IMR-90 (cell line): ENCODE measurements at regions not wholly inside any gene's neighbourhood (a gene's known extent, or its start where the extent isn't known, plus 50 kb on each side); places are given as distances from the start of the nearest gene placed in this dataset.

Experiments
- ATAC-seq: fragments of 200-7000 bp; cut with Tn5 transposase; 2 replicates; pipeline ENCODE4 v1.9.1; 2020; ENCODE audit warnings: low read depth, mild to moderate bottlenecking, moderate library complexity
- BruUV-seq: library from RNA; stranded (reverse); fragments of 400-500 nt; replicated peaks from 2 replicates; lab custom pipeline; 2021; lab: Mats Ljungman, UMichigan
- CTCF ChIA-PET: fragments of 300-600 bp; formaldehyde crosslinking; extraction: SDS; loops from one replicate; lab custom pipeline; 2021; ENCODE audit warnings: antibody characterized with exemption; lab: Yijun Ruan, JAX
- POLR2A ChIA-PET: fragments of 300-600 bp; sonication (Branson Sonifier 250); formaldehyde crosslinking; loops from one replicate; lab custom pipeline; 2022; ENCODE audit warnings: antibody characterized with exemption; ENCODE audit not compliant: unreplicated experiment; lab: Charles Lee
- DNase-seq: peaks from one replicate; pipeline ENCODE4 v3.0.0; 2013
- H2AFZ ChIP-seq: replicated peaks from 2 replicates; pipeline ENCODE3; 2013; ENCODE audit warnings: low read length, mild to moderate bottlenecking; ENCODE audit not compliant: poor library complexity
- H2AK5ac ChIP-seq: 2 replicates; pipeline ENCODE4 v1.6.1; 2013; ENCODE audit warnings: low read depth, low read length, inconsistent platforms
- H2AK9ac ChIP-seq: replicated peaks from 2 replicates; pipeline ENCODE3; 2013; ENCODE audit warnings: mild to moderate bottlenecking, low read depth, low read length, moderate library complexity; ENCODE audit not compliant: poor library complexity
- H2BK120ac ChIP-seq: 2 replicates; pipeline ENCODE4 v1.6.1; 2013; ENCODE audit warnings: low read depth, low read length, inconsistent platforms
- H2BK15ac ChIP-seq: 3 replicates; pipeline ENCODE4 v1.6.1; 2013; ENCODE audit warnings: low read depth, low read length, inconsistent platforms
- H2BK20ac ChIP-seq: 2 replicates; pipeline ENCODE4 v1.6.1; 2013; ENCODE audit warnings: low read depth, mild to moderate bottlenecking, inconsistent platforms, low read length, moderate library complexity
- H2BK5ac ChIP-seq: 2 replicates; pipeline ENCODE4 v1.6.1; 2013; ENCODE audit warnings: mild to moderate bottlenecking, low read depth, low read length, inconsistent platforms; ENCODE audit not compliant: poor library complexity, severe bottlenecking
- H3K14ac ChIP-seq: replicated peaks from 2 replicates; pipeline ENCODE4 v1.6.1; 2013; ENCODE audit warnings: low read depth, low read length, inconsistent platforms
- H3K18ac ChIP-seq: 2 replicates; pipeline ENCODE4 v1.6.1; 2013; ENCODE audit warnings: low read depth, low read length, control low read depth
- H3K23ac ChIP-seq: 2 replicates; pipeline ENCODE4 v1.6.1; 2013; ENCODE audit warnings: low read depth, low read length, inconsistent platforms
- H3K27ac ChIP-seq: 2 replicates; pipeline ENCODE4 v1.5.1; 2013; ENCODE audit warnings: mild to moderate bottlenecking, control low read depth, low read length; ENCODE audit not compliant: insufficient read depth
- H3K27me3 ChIP-seq: 2 replicates; pipeline ENCODE4 v1.6.1; 2013; ENCODE audit warnings: low read length; ENCODE audit not compliant: control insufficient read depth, insufficient read depth
- H3K36me3 ChIP-seq: 2 replicates; pipeline ENCODE4 v1.6.1; 2013; ENCODE audit warnings: low read length, mixed read lengths; ENCODE audit not compliant: control insufficient read depth, insufficient read depth
- H3K4ac ChIP-seq: 2 replicates; pipeline ENCODE4 v1.6.1; 2013; ENCODE audit warnings: low read depth, low read length, inconsistent platforms
- H3K4me1 ChIP-seq: 2 replicates; pipeline ENCODE4 v1.6.1; 2013; ENCODE audit warnings: low read length, mixed read lengths; ENCODE audit not compliant: control insufficient read depth, insufficient read depth
- H3K4me2 ChIP-seq: 2 replicates; pipeline ENCODE4 v1.6.1; 2013; ENCODE audit warnings: low read depth, mild to moderate bottlenecking, control low read depth, low read length, moderate library complexity
- H3K4me3 ChIP-seq: 2 replicates; pipeline ENCODE4 v1.5.1; 2013; ENCODE audit warnings: low read depth, mild to moderate bottlenecking, control low read depth, low read length, moderate library complexity; ENCODE audit not compliant: insufficient read depth
- H3K56ac ChIP-seq: 2 replicates; pipeline ENCODE4 v1.6.1; 2013; ENCODE audit warnings: low read length, inconsistent platforms; ENCODE audit not compliant: insufficient read depth; ENCODE audit errors: extremely low read depth
- H3K79me1 ChIP-seq, 2 experiments: 2 replicates each; pipeline ENCODE4 v1.6.1; 2013; ENCODE audit warnings: low read length in 2 of 2, inconsistent platforms in 1 of 2, low read depth in 1 of 2
- H3K9ac ChIP-seq: 2 replicates; pipeline ENCODE4 v1.6.1; 2013; ENCODE audit warnings: low read depth, low read length, control low read depth
- H3K9me1 ChIP-seq: 2 replicates; pipeline ENCODE4 v1.6.1; 2013; ENCODE audit warnings: low read length, inconsistent platforms; ENCODE audit not compliant: insufficient read depth
- H3K9me3 ChIP-seq: 2 replicates; pipeline ENCODE4 v1.6.1; 2013; ENCODE audit warnings: low read length; ENCODE audit not compliant: control insufficient read depth, insufficient read depth
- H4K20me1 ChIP-seq: 2 replicates; pipeline ENCODE4 v1.6.1; 2013; ENCODE audit warnings: low read length, inconsistent platforms; ENCODE audit not compliant: insufficient read depth
- H4K5ac ChIP-seq: 2 replicates; pipeline ENCODE4 v1.6.1; 2013; ENCODE audit warnings: mild to moderate bottlenecking, low read depth, low read length, control low read depth
- H4K8ac ChIP-seq, 2 experiments: 2 replicates each; pipeline ENCODE4 v1.6.1; 2013; ENCODE audit warnings: low read depth in 2 of 2, low read length in 2 of 2, control low read depth in 1 of 2, inconsistent platforms in 1 of 2
- H4K91ac ChIP-seq: 2 replicates; pipeline ENCODE4 v1.6.1; 2013; ENCODE audit warnings: low read depth, low read length, inconsistent platforms; ENCODE audit not compliant: insufficient read depth
- CHD1 ChIP-seq: IDR thresholded peaks from 2 replicates; pipeline ENCODE4 v1.6.1; 2012; ENCODE audit warnings: low read depth, low read length, improper control_type of control experiment
- FOS ChIP-seq: fragments of 150-350 bp; IDR thresholded peaks from 2 replicates; pipeline ENCODE4 v1.6.1; 2016; ENCODE audit warnings: low read depth, low read length
- MAFK ChIP-seq: IDR thresholded peaks from 2 replicates; pipeline ENCODE4 v1.6.1; 2012; ENCODE audit warnings: low read depth, low read length, improper control_type of control experiment
- MXI1 ChIP-seq: IDR thresholded peaks from 2 replicates; pipeline ENCODE4 v1.6.1; 2012; ENCODE audit warnings: low read depth, mild to moderate bottlenecking, low read length, moderate library complexity, borderline replicate concordance
- RAD21 ChIP-seq: IDR thresholded peaks from 2 replicates; pipeline ENCODE4 v1.6.1; 2012; ENCODE audit warnings: low read length, improper control_type of control experiment
- RFX5 ChIP-seq: IDR thresholded peaks from 2 replicates; pipeline ENCODE4 v1.8.0; 2012; ENCODE audit warnings: low read depth, mild to moderate bottlenecking, low read length, moderate library complexity
- SMC3 ChIP-seq: fragments of 150-350 bp; IDR thresholded peaks from 2 replicates; pipeline ENCODE4 v1.6.1; 2016; ENCODE audit warnings: low read depth, mild to moderate bottlenecking, antibody characterized with exemption, low read length, moderate library complexity
- WGBS, 2 experiments: methylation state at CpG; one replicate each; pipeline versions ENCODE4 v1.1.5 to v1.1.7; 2013; ENCODE audit warnings: missing lambda C conversion rate in 2 of 2; ENCODE audit not compliant: insufficient read length in 1 of 2; ENCODE audit errors: extremely low coverage in 2 of 2; 5-methylcytosine and 5-hydroxymethylcytosine counted together
- dilution Hi-C: fragments of 300-500 bp; cut with HindIII; formaldehyde crosslinking; loops from one replicate; pipeline ENCODE4 v1.14.3; 2018; ENCODE audit warnings: low sequenced_read_pairs; ENCODE audit not compliant: unreplicated experiment
- in situ Hi-C: fragments of 300-500 bp; cut with MboI; formaldehyde crosslinking; loops from 3 replicates; pipeline ENCODE4 v1.14.3; 2019; ENCODE audit warnings: low sequenced_read_pairs, inconsistent platforms, mixed read lengths
- intact Hi-C: fragments of 100-400 bp; cut with micrococcal nuclease; formaldehyde crosslinking; loops from 2 replicates; pipeline ENCODE4 v1.10.0; 2022
- TF ChIP-seq, protein P1 (sequence below): conservative IDR thresholded peaks from 2 replicates; pipeline ENCODE4 v1.5.1; 2012; ENCODE audit warnings: mild to moderate bottlenecking, low read depth, low read length, improper control_type of control experiment
- TF ChIP-seq, protein P2 (sequence below): fragments of 150-350 bp; IDR thresholded peaks from 2 replicates; pipeline ENCODE4 v1.6.1; 2016; ENCODE audit warnings: low read depth, mild to moderate bottlenecking, low read length, moderate library complexity, borderline replicate concordance

DNA sequence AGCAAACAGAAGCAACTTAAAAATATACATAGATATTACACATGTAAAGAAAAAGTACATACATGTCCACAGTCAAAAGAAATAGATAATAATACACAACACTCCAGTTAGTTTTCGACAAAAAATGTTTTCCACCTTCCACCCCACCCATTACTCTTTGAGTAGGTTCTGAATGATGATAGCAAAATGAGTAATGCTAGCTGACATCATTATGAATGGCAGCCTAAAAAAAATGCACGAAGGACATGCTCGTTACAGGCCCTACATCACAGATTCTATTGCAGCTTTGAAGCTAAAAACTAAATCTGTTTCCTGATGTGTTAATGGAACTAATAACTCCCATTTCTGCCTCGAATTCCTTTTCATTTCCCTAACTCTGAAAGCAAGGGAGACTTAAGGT, 578.7 kb upstream of the NETO1 start:
- H2AK9ac ChIP-seq: no peak overlapping the region
- no peaks in the 10 kb centered on the region for H3K9me1 ChIP-seq
- no peak overlapping the region for H2BK15ac ChIP-seq
- BruUV-seq: no TSS peak
- H3K56ac ChIP-seq: no peak overlapping the region
- no peaks in the 10 kb centered on the region for H4K20me1 ChIP-seq
- no peak overlapping the region for H3K4me2 ChIP-seq
- no CpG with 5 or more reads among the region's 4 CpGs for WGBS, 2 experiments
- no peak overlapping the region for H3K9ac ChIP-seq
- TF ChIP-seq SMC3: no peak
- TF ChIP-seq, protein P1, sequence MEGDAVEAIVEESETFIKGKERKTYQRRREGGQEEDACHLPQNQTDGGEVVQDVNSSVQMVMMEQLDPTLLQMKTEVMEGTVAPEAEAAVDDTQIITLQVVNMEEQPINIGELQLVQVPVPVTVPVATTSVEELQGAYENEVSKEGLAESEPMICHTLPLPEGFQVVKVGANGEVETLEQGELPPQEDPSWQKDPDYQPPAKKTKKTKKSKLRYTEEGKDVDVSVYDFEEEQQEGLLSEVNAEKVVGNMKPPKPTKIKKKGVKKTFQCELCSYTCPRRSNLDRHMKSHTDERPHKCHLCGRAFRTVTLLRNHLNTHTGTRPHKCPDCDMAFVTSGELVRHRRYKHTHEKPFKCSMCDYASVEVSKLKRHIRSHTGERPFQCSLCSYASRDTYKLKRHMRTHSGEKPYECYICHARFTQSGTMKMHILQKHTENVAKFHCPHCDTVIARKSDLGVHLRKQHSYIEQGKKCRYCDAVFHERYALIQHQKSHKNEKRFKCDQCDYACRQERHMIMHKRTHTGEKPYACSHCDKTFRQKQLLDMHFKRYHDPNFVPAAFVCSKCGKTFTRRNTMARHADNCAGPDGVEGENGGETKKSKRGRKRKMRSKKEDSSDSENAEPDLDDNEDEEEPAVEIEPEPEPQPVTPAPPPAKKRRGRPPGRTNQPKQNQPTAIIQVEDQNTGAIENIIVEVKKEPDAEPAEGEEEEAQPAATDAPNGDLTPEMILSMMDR: no peak
- no peak for TF ChIP-seq RAD21
- no peak for TF ChIP-seq RFX5
- TF ChIP-seq CHD1: no peak
- TF ChIP-seq FOS: no peak
- no peak for TF ChIP-seq MXI1
- TF ChIP-seq MAFK: no peak
- TF ChIP-seq, protein P2, sequence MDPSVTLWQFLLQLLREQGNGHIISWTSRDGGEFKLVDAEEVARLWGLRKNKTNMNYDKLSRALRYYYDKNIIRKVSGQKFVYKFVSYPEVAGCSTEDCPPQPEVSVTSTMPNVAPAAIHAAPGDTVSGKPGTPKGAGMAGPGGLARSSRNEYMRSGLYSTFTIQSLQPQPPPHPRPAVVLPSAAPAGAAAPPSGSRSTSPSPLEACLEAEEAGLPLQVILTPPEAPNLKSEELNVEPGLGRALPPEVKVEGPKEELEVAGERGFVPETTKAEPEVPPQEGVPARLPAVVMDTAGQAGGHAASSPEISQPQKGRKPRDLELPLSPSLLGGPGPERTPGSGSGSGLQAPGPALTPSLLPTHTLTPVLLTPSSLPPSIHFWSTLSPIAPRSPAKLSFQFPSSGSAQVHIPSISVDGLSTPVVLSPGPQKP: no peak
- no peaks in the 10 kb centered on the region for H3K79me1 ChIP-seq
- H3K9me3 ChIP-seq: no peaks in the 10 kb centered on the region; the same call in 1 of the 2 replicates
- CTCF ChIA-PET: no interaction called here
- ATAC-seq: no peak
- H2AK5ac ChIP-seq: no peak overlapping the region
- no peak overlapping the region for H4K5ac ChIP-seq
- no peak overlapping the region for H4K91ac ChIP-seq
- POLR2A ChIA-PET: no interaction called here
- no peak overlapping the region for H3K27ac ChIP-seq
- no peak overlapping the region for H2AFZ ChIP-seq
- no peak for DNase-seq
- no peak overlapping the region for H2BK120ac ChIP-seq
- no peak overlapping the region for H2BK5ac ChIP-seq
- H4K8ac ChIP-seq: no peak overlapping the region
- no peak overlapping the region for H3K23ac ChIP-seq
- H3K27me3 ChIP-seq: no peaks in the 10 kb centered on the region
- no peak overlapping the region for H2BK20ac ChIP-seq
- H3K4ac ChIP-seq: no peak overlapping the region
- dilution Hi-C loops (no loop called here), in situ Hi-C loops (no loop called here), intact Hi-C loops (no loop called here)
- H3K4me1 ChIP-seq: no peaks in the 10 kb centered on the region
- no peak overlapping the region for H3K4me3 ChIP-seq
- no peak overlapping the region for H3K18ac ChIP-seq
- no peaks in the 10 kb centered on the region for H3K36me3 ChIP-seq
- H3K14ac ChIP-seq: no peak overlapping the region
